GM23338 (cell line): ENCODE measurements at regions not wholly inside any gene's neighbourhood (a gene's known extent, or its start where the extent isn't known, plus 50 kb on each side); places are given as distances from the start of the nearest gene placed in this dataset.

ENCODE experiments used
- ATAC-seq: fragments of 200-7000 bp; cut with Tn5 transposase; 3 replicates; pipeline ENCODE4 v1.9.1; 2020
- DNase-seq: peaks from one replicate; pipeline ENCODE4 v3.0.0-alpha.2; 2015; ENCODE audit warnings: low spot score
- H2AFZ ChIP-seq: fragments of 200-600 bp; sonication (generic); 2 replicates; pipeline ENCODE4 v1.8.0; 2016; ENCODE audit warnings: antibody characterized with exemption, mild to moderate bottlenecking, moderate library complexity
- H3F3A ChIP-seq: fragments of 200-600 bp; sonication (generic); replicated peaks from 2 replicates; pipeline ENCODE4 v1.8.0; 2017; ENCODE audit warnings: antibody characterized with exemption, mixed run types, low read depth
- H3K27ac ChIP-seq: fragments of 200-600 bp; sonication (generic); 2 replicates; pipeline ENCODE4 v1.6.1; 2016; ENCODE audit warnings: low read depth
- H3K27me3 ChIP-seq: fragments of 200-600 bp; sonication (generic); 2 replicates; pipeline ENCODE4 v1.8.0; 2016; ENCODE audit warnings: mild to moderate bottlenecking, mixed run types, moderate library complexity; ENCODE audit not compliant: insufficient read depth
- H3K36me3 ChIP-seq: fragments of 200-600 bp; sonication (generic); 2 replicates; pipeline ENCODE4 v1.8.0; 2016; ENCODE audit warnings: mild to moderate bottlenecking; ENCODE audit not compliant: insufficient read depth
- H3K4me1 ChIP-seq: fragments of 200-600 bp; sonication (generic); 2 replicates; pipeline ENCODE4 v1.8.0; 2016; ENCODE audit warnings: mild to moderate bottlenecking, moderate library complexity; ENCODE audit not compliant: insufficient read depth
- H3K4me2 ChIP-seq: fragments of 200-600 bp; sonication (generic); 2 replicates; pipeline ENCODE4 v1.7.1; 2017; ENCODE audit warnings: mixed run types
- H3K4me3 ChIP-seq: fragments of 200-600 bp; sonication (generic); 2 replicates; pipeline ENCODE4 v1.6.1; 2016; ENCODE audit warnings: mixed run types
- H3K79me2 ChIP-seq: fragments of 200-600 bp; sonication (generic); replicated peaks from 2 replicates; pipeline ENCODE4 v1.8.0; 2017; ENCODE audit warnings: mild to moderate bottlenecking; ENCODE audit not compliant: insufficient read depth
- H3K9me2 ChIP-seq: fragments of 200-600 bp; sonication (generic); 2 replicates; pipeline ENCODE4 v1.8.0; 2017; ENCODE audit not compliant: insufficient read depth
- H4K20me1 ChIP-seq: fragments of 200-600 bp; sonication (generic); replicated peaks from 2 replicates; pipeline ENCODE4 v1.8.0; 2017; ENCODE audit warnings: mild to moderate bottlenecking; ENCODE audit not compliant: insufficient read depth
- H3K27ac Mint-ChIP-seq: 2 replicates; pipeline ENCODE4 v1.8.0; 2020; ENCODE audit warnings: inconsistent platforms, mild to moderate bottlenecking, moderate library complexity, mixed read lengths
- H3K27me3 Mint-ChIP-seq: 3 replicates; pipeline ENCODE4 v1.8.0; 2022; ENCODE audit warnings: low read depth, mild to moderate bottlenecking, moderate library complexity, mixed read lengths, inconsistent platforms; ENCODE audit not compliant: insufficient read depth, poor library complexity
- H3K36me3 Mint-ChIP-seq: 3 replicates; pipeline ENCODE4 v1.8.0; 2021; ENCODE audit warnings: low read depth, mild to moderate bottlenecking, inconsistent platforms, moderate library complexity, mixed read lengths
- H3K4me1 Mint-ChIP-seq: 3 replicates; pipeline ENCODE4 v1.8.0; 2020; ENCODE audit warnings: mild to moderate bottlenecking, inconsistent platforms, mixed read lengths
- H3K4me3 Mint-ChIP-seq: 3 replicates; pipeline ENCODE4 v1.8.0; 2021; ENCODE audit warnings: moderate library complexity, mild to moderate bottlenecking, inconsistent platforms, mixed read lengths
- H3K9me3 Mint-ChIP-seq: 3 replicates; pipeline ENCODE4 v1.8.0; 2020; ENCODE audit warnings: moderate library complexity, mild to moderate bottlenecking, inconsistent platforms, mixed read lengths
- CREB1 ChIP-seq: fragments of 250-450 bp; sonication (Bioruptor Pico); IDR thresholded peaks from 2 replicates; pipeline ENCODE4 v1.5.0; 2020; ENCODE audit warnings: low read depth, mild to moderate bottlenecking, moderate library complexity
- EZH2 ChIP-seq: fragments of 200-600 bp; sonication (generic); IDR thresholded peaks from one replicate; pipeline ENCODE4 v1.8.0; 2017; ENCODE audit warnings: antibody characterized with exemption, mild to moderate bottlenecking, low read depth; ENCODE audit not compliant: unreplicated experiment
- EZH2phosphoT487 ChIP-seq: fragments of 200-600 bp; sonication (generic); IDR thresholded peaks from one replicate; pipeline ENCODE4 v1.8.1; 2018; ENCODE audit warnings: antibody characterized with exemption; ENCODE audit not compliant: unreplicated experiment
- JUNB ChIP-seq: IDR thresholded peaks from one replicate; pipeline ENCODE4 v1.6.1; 2016; ENCODE audit warnings: antibody characterized with exemption; ENCODE audit not compliant: unreplicated experiment
- NANOG ChIP-seq: IDR thresholded peaks from 2 replicates; pipeline ENCODE4 v1.6.1; 2016; ENCODE audit warnings: antibody characterized with exemption, borderline replicate concordance
- POLR2AphosphoS5 ChIP-seq: IDR thresholded peaks from 2 replicates; pipeline ENCODE4 v1.6.1; 2016; ENCODE audit warnings: antibody characterized with exemption, low read depth
- STAT1 ChIP-seq: IDR thresholded peaks from one replicate; pipeline ENCODE4 v1.6.1; 2016; ENCODE audit warnings: antibody characterized with exemption; ENCODE audit not compliant: unreplicated experiment
- ZNF114 ChIP-seq: fragments of 250-450 bp; sonication (Bioruptor Pico); IDR thresholded peaks from 2 replicates; pipeline ENCODE4 v1.5.0; 2020; ENCODE audit warnings: mild to moderate bottlenecking, moderate library complexity
- ZNF331 ChIP-seq: fragments of 250-450 bp; sonication (Bioruptor Pico); IDR thresholded peaks from 2 replicates; pipeline ENCODE4 v1.5.0; 2020; ENCODE audit warnings: low read depth, mild to moderate bottlenecking, moderate library complexity
- TF ChIP-seq, protein P1 (sequence below): fragments of 250-450 bp; sonication (Bioruptor Pico); IDR thresholded peaks from 2 replicates; pipeline ENCODE4 v1.5.0; 2020; ENCODE audit warnings: mild to moderate bottlenecking, moderate library complexity
- TF ChIP-seq, protein P2 (sequence below), 2 experiments: fragments of 200-600 bp in 1 of 2; sonication (generic) in 1 of 2; conservative IDR thresholded peaks; 2 replicates each; pipeline versions ENCODE4 v1.5.1 to v1.6.1; 2016 to 2017; ENCODE audit warnings: antibody characterized with exemption in 2 of 2, low read depth in 2 of 2, mild to moderate bottlenecking in 2 of 2, moderate library complexity in 1 of 2
- TF ChIP-seq, protein P3 (sequence below): IDR thresholded peaks from one replicate; pipeline ENCODE4 v1.6.1; 2018; ENCODE audit warnings: antibody characterized with exemption; ENCODE audit not compliant: unreplicated experiment
- TF ChIP-seq, protein P4 (sequence below): IDR thresholded peaks from 2 replicates; pipeline ENCODE4 v1.6.1; 2016; ENCODE audit warnings: antibody characterized with exemption

DNA sequence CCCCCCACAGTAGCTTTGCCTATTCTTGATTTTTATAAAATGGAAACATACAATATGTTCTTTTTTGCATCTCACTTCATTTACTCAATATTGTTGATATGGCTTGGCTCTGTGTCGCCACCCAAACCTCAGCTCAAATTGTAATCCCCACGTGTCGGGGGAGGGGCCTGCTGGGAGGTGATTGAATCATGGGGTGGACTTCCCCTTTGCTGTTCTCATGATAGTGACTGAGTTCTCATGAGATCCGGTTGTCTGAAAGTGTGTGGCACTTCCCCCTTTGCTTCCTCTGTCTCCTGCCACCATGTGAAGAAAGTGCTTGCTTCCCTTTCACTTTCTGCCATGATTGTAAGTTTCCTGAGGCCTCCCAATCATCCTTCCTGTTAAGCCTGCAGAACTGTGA lies 431.3 kb downstream of the MN1 start:
- Mint-ChIP-seq H3K36me3 (no peaks in the 10 kb centered on the region), H3K4me3 (no peak overlapping the region), H3K9me3 (peaks cover 2% of the 10 kb centered on the region; the same call in 1 of the 3 replicates), H3K27ac (no peak overlapping the region), H3K4me1 (peaks cover 32% of the 10 kb centered on the region), H3K27me3 (peaks cover 3% of the 10 kb centered on the region)
- H3K36me3 ChIP-seq: no peaks in the 10 kb centered on the region
- ATAC-seq (no peak), DNase-seq (no peak)
- H3K79me2 ChIP-seq: no peaks in the 10 kb centered on the region
- no peaks in the 10 kb centered on the region for H3K27me3 ChIP-seq
- no peaks in the 10 kb centered on the region for H3K9me2 ChIP-seq
- no peak overlapping the region for H3K4me2 ChIP-seq
- no peaks in the 10 kb centered on the region for H4K20me1 ChIP-seq
- no peak for TF ChIP-seq NANOG
- no peak for TF ChIP-seq CREB1 (CRISPR knock-in tag)
- TF ChIP-seq EZH2phosphoT487: no peak
- TF ChIP-seq, protein P1, sequence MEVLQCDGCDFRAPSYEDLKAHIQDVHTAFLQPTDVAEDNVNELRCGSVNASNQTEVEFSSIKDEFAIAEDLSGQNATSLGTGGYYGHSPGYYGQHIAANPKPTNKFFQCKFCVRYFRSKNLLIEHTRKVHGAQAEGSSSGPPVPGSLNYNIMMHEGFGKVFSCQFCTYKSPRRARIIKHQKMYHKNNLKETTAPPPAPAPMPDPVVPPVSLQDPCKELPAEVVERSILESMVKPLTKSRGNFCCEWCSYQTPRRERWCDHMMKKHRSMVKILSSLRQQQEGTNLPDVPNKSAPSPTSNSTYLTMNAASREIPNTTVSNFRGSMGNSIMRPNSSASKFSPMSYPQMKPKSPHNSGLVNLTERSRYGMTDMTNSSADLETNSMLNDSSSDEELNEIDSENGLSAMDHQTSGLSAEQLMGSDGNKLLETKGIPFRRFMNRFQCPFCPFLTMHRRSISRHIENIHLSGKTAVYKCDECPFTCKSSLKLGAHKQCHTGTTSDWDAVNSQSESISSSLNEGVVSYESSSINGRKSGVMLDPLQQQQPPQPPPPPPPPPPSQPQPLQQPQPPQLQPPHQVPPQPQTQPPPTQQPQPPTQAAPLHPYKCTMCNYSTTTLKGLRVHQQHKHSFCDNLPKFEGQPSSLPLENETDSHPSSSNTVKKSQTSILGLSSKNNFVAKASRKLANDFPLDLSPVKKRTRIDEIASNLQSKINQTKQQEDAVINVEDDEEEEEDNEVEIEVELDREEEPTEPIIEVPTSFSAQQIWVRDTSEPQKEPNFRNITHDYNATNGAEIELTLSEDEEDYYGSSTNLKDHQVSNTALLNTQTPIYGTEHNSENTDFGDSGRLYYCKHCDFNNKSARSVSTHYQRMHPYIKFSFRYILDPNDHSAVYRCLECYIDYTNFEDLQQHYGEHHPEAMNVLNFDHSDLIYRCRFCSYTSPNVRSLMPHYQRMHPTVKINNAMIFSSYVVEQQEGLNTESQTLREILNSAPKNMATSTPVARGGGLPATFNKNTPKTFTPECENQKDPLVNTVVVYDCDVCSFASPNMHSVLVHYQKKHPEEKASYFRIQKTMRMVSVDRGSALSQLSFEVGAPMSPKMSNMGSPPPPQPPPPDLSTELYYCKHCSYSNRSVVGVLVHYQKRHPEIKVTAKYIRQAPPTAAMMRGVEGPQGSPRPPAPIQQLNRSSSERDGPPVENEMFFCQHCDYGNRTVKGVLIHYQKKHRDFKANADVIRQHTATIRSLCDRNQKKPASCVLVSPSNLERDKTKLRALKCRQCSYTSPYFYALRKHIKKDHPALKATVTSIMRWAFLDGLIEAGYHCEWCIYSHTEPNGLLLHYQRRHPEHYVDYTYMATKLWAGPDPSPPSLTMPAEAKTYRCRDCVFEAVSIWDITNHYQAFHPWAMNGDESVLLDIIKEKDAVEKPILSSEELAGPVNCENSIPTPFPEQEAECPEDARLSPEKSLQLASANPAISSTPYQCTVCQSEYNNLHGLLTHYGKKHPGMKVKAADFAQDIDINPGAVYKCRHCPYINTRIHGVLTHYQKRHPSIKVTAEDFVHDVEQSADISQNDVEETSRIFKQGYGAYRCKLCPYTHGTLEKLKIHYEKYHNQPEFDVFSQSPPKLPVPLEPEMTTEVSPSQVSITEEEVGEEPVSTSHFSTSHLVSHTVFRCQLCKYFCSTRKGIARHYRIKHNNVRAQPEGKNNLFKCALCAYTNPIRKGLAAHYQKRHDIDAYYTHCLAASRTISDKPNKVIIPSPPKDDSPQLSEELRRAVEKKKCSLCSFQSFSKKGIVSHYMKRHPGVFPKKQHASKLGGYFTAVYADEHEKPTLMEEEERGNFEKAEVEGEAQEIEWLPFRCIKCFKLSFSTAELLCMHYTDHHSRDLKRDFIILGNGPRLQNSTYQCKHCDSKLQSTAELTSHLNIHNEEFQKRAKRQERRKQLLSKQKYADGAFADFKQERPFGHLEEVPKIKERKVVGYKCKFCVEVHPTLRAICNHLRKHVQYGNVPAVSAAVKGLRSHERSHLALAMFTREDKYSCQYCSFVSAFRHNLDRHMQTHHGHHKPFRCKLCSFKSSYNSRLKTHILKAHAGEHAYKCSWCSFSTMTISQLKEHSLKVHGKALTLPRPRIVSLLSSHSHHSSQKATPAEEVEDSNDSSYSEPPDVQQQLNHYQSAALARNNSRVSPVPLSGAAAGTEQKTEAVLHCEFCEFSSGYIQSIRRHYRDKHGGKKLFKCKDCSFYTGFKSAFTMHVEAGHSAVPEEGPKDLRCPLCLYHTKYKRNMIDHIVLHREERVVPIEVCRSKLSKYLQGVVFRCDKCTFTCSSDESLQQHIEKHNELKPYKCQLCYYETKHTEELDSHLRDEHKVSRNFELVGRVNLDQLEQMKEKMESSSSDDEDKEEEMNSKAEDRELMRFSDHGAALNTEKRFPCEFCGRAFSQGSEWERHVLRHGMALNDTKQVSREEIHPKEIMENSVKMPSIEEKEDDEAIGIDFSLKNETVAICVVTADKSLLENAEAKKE (CRISPR knock-in tag): no peak
- TF ChIP-seq JUNB: no peak
- no peak for TF ChIP-seq ZNF331 (CRISPR knock-in tag)
- no peak for TF ChIP-seq POLR2AphosphoS5
- TF ChIP-seq, protein P2, sequence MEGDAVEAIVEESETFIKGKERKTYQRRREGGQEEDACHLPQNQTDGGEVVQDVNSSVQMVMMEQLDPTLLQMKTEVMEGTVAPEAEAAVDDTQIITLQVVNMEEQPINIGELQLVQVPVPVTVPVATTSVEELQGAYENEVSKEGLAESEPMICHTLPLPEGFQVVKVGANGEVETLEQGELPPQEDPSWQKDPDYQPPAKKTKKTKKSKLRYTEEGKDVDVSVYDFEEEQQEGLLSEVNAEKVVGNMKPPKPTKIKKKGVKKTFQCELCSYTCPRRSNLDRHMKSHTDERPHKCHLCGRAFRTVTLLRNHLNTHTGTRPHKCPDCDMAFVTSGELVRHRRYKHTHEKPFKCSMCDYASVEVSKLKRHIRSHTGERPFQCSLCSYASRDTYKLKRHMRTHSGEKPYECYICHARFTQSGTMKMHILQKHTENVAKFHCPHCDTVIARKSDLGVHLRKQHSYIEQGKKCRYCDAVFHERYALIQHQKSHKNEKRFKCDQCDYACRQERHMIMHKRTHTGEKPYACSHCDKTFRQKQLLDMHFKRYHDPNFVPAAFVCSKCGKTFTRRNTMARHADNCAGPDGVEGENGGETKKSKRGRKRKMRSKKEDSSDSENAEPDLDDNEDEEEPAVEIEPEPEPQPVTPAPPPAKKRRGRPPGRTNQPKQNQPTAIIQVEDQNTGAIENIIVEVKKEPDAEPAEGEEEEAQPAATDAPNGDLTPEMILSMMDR (conservative IDR thresholded peaks at IDR 0.05; ENCODE audit: low read depth in 2 of 2): no peak
- no peak for TF ChIP-seq EZH2
- TF ChIP-seq ZNF114 (CRISPR knock-in tag): no peak
- no peak for TF ChIP-seq STAT1
- TF ChIP-seq, protein P3, sequence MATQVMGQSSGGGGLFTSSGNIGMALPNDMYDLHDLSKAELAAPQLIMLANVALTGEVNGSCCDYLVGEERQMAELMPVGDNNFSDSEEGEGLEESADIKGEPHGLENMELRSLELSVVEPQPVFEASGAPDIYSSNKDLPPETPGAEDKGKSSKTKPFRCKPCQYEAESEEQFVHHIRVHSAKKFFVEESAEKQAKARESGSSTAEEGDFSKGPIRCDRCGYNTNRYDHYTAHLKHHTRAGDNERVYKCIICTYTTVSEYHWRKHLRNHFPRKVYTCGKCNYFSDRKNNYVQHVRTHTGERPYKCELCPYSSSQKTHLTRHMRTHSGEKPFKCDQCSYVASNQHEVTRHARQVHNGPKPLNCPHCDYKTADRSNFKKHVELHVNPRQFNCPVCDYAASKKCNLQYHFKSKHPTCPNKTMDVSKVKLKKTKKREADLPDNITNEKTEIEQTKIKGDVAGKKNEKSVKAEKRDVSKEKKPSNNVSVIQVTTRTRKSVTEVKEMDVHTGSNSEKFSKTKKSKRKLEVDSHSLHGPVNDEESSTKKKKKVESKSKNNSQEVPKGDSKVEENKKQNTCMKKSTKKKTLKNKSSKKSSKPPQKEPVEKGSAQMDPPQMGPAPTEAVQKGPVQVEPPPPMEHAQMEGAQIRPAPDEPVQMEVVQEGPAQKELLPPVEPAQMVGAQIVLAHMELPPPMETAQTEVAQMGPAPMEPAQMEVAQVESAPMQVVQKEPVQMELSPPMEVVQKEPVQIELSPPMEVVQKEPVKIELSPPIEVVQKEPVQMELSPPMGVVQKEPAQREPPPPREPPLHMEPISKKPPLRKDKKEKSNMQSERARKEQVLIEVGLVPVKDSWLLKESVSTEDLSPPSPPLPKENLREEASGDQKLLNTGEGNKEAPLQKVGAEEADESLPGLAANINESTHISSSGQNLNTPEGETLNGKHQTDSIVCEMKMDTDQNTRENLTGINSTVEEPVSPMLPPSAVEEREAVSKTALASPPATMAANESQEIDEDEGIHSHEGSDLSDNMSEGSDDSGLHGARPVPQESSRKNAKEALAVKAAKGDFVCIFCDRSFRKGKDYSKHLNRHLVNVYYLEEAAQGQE: no peak
- TF ChIP-seq, protein P4, sequence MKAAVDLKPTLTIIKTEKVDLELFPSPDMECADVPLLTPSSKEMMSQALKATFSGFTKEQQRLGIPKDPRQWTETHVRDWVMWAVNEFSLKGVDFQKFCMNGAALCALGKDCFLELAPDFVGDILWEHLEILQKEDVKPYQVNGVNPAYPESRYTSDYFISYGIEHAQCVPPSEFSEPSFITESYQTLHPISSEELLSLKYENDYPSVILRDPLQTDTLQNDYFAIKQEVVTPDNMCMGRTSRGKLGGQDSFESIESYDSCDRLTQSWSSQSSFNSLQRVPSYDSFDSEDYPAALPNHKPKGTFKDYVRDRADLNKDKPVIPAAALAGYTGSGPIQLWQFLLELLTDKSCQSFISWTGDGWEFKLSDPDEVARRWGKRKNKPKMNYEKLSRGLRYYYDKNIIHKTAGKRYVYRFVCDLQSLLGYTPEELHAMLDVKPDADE: no peak
- H3K4me3 ChIP-seq: no peak overlapping the region
- H3K4me1 ChIP-seq: peaks cover 8% of the 10 kb centered on the region; the same call in 1 of the 2 replicates
- H2AFZ ChIP-seq: no peak overlapping the region
- no peak overlapping the region for H3K27ac ChIP-seq
- H3F3A ChIP-seq: no peaks in the 10 kb centered on the region
